K562 (cell line): ENCODE measurements at regions not wholly inside any gene's neighbourhood (a gene's known extent, or its start where the extent isn't known, plus 50 kb on each side); places are given as distances from the start of the nearest gene placed in this dataset.
A peak's percentile ranks its signal among the peaks of the same experiment; 100 is the strongest.

Experiments
- ATAC-seq: fragments of 200-7000 bp; cut with Tn5 transposase; 3 replicates; pipeline ENCODE4 v1.9.1; 2020; ENCODE audit warnings: moderate library complexity
- BruUV-seq: library from RNA; stranded (reverse); fragments of 400-500 nt; replicated peaks from 2 replicates; lab custom pipeline; 2021; lab: Mats Ljungman, UMichigan
- CTCF ChIA-PET: fragments of 300-600 bp; formaldehyde crosslinking; extraction: SDS; loops from one replicate; lab custom pipeline; 2021; ENCODE audit warnings: low intra/inter-chr PET ratio; lab: Yijun Ruan, JAX
- POLR2A ChIA-PET: fragments of 300-600, 350-650 bp; sonication (Branson Sonifier 250); formaldehyde crosslinking; extraction: SDS; loops from one replicate; lab custom pipeline; 2021; ENCODE audit warnings: antibody characterized with exemption, inconsistent platforms; lab: Yijun Ruan, JAX
- DNase-seq, 4 experiments: peaks; one replicate each; pipeline versions ENCODE4 v3.0.0 to v3.0.0-alpha.2; 2011 to 2018; ENCODE audit warnings: low spot score in 3 of 4, mixed read lengths in 3 of 4; ENCODE audit errors: extremely low read depth in 1 of 4
- FAIRE-seq: peaks from 2 replicates; lab custom pipeline; 2011; peaks lifted over from hg19 to GRCh38; lab: Jason Lieb, UNC
- H2AFZ ChIP-seq: 2 replicates; pipeline ENCODE4 v1.6.0; 2011; ENCODE audit warnings: low read depth, low read length, control low read depth, inconsistent platforms
- H3K27ac ChIP-seq: fragments of 200-600 bp; 3 replicates; pipeline ENCODE4 v1.8.0; 2011; ENCODE audit warnings: low read depth, mild to moderate bottlenecking, control low read depth, inconsistent platforms, low read length, moderate library complexity, mixed read lengths; ENCODE audit errors: extremely low read depth
- H3K27me3 ChIP-seq, 2 experiments: fragments of 300-600 bp in 1 of 2; 2 replicates in 1 of 2; 3 replicates in 1 of 2; pipeline versions ENCODE4 v1.6.0 to v1.8.0; 2011; ENCODE audit warnings: inconsistent platforms in 2 of 2, low read length in 2 of 2, mild to moderate bottlenecking in 1 of 2, mixed read lengths in 1 of 2, moderate library complexity in 1 of 2; ENCODE audit not compliant: control insufficient read depth in 2 of 2, insufficient read depth in 2 of 2
- H3K36me3 ChIP-seq: fragments of 300-600 bp; 3 replicates; pipeline ENCODE4 v1.8.0; 2011; ENCODE audit warnings: mild to moderate bottlenecking, low read length, inconsistent platforms; ENCODE audit not compliant: control insufficient read depth, insufficient read depth
- H3K4me1 ChIP-seq, 2 experiments: fragments of 200-600 bp in 1 of 2; replicated peaks in 1 of 2; 2 replicates in 1 of 2; 3 replicates in 1 of 2; pipeline versions ENCODE4 v1.5.1 to v1.8.0; 2011; ENCODE audit warnings: inconsistent platforms in 2 of 2, low read length in 2 of 2, mild to moderate bottlenecking in 1 of 2, mixed read lengths in 1 of 2, moderate library complexity in 1 of 2; ENCODE audit not compliant: control insufficient read depth in 2 of 2, insufficient read depth in 2 of 2
- H3K4me2 ChIP-seq: 2 replicates; pipeline ENCODE4 v1.6.1; 2011; ENCODE audit warnings: low read length, control low read depth, inconsistent platforms, mixed read lengths; ENCODE audit not compliant: insufficient read depth
- H3K4me3 ChIP-seq: fragments of 200-600 bp; sonication (generic), shearing (Covaris generic); 2 replicates; pipeline ENCODE4 v1.5.1; 2016; ENCODE audit warnings: control low read depth, inconsistent platforms
- H3K79me2 ChIP-seq: fragments of 200-600 bp; 3 replicates; pipeline ENCODE4 v1.8.0; 2011; ENCODE audit warnings: low read length, inconsistent platforms; ENCODE audit not compliant: control insufficient read depth, insufficient read depth
- H3K9ac ChIP-seq, 2 experiments: 2 replicates each; pipeline versions ENCODE4 v1.6.0 to v1.6.1; 2011; ENCODE audit warnings: low read depth in 2 of 2, low read length in 2 of 2, control low read depth in 1 of 2, inconsistent platforms in 1 of 2, mild to moderate bottlenecking in 1 of 2, mixed read lengths in 1 of 2; ENCODE audit not compliant: insufficient read depth in 1 of 2
- H3K9me1 ChIP-seq: one replicate; pipeline ENCODE4 v1.6.0; 2011; ENCODE audit warnings: inconsistent platforms, mild to moderate bottlenecking, low read length, moderate library complexity; ENCODE audit not compliant: control insufficient read depth, insufficient read depth
- H3K9me3 ChIP-seq: replicated peaks from 2 replicates; pipeline ENCODE4 v1.5.1; 2011; ENCODE audit warnings: low read depth, low read length, inconsistent platforms; ENCODE audit not compliant: control insufficient read depth, insufficient read depth
- H4K20me1 ChIP-seq: replicated peaks from 2 replicates; pipeline ENCODE4 v1.6.1; 2011; ENCODE audit warnings: low read length, inconsistent platforms, mixed read lengths; ENCODE audit not compliant: control insufficient read depth, insufficient read depth
- ATF2 ChIP-seq: sonication (generic); formaldehyde crosslinking; IDR thresholded peaks from 2 replicates; pipeline ENCODE4 v1.8.1; 2022; ENCODE audit warnings: missing genetic modification reagents
- CBX8 ChIP-seq: fragments of 200-600 bp; sonication (generic); IDR thresholded peaks from 2 replicates; pipeline ENCODE4 v1.6.1; 2012; ENCODE audit warnings: borderline replicate concordance, mixed run types, low read depth, mild to moderate bottlenecking, moderate library complexity, mixed read lengths, low read length, control low read depth, inconsistent platforms; ENCODE audit not compliant: poor library complexity, severe bottlenecking; ENCODE audit errors: extremely low read depth
- HDAC1 ChIP-seq, 2 experiments: fragments of 450-650 bp; IDR thresholded peaks; 2 replicates each; pipeline ENCODE4 v1.6.1; 2016 to 2017; ENCODE audit warnings: inconsistent platforms in 1 of 2, mild to moderate bottlenecking in 1 of 2, moderate library complexity in 1 of 2
- HDAC8 ChIP-seq: fragments of 450-650 bp; IDR thresholded peaks from 2 replicates; pipeline ENCODE4 v1.6.1; 2016; ENCODE audit warnings: mild to moderate bottlenecking, missing genetic modification characterization, moderate library complexity, missing compliant biosample characterization
- MIER1 ChIP-seq: fragments of 450-650 bp; IDR thresholded peaks from 2 replicates; pipeline ENCODE4 v1.6.1; 2016; ENCODE audit warnings: antibody characterized with exemption, mild to moderate bottlenecking, low read depth
- POLR2A ChIP-seq: fragments of 450-650 bp; conservative IDR thresholded peaks from 2 replicates; pipeline ENCODE4 v1.6.1; 2016
- PPARD ChIP-seq: fragments of 250-450 bp; sonication (Bioruptor Pico); IDR thresholded peaks from 2 replicates; pipeline ENCODE4 v1.8.0; 2022; ENCODE audit warnings: inconsistent platforms, mild to moderate bottlenecking, moderate library complexity
- RFX1 ChIP-seq: fragments of 450-650 bp; IDR thresholded peaks from 2 replicates; pipeline ENCODE4 v1.6.1; 2016; ENCODE audit warnings: mild to moderate bottlenecking, moderate library complexity
- TAF9B ChIP-seq: fragments of 450-650 bp; IDR thresholded peaks from 2 replicates; pipeline ENCODE4 v1.6.1; 2018; ENCODE audit warnings: mild to moderate bottlenecking; ENCODE audit not compliant: partially characterized antibody
- TEAD2 ChIP-seq: fragments of 450-650 bp; IDR thresholded peaks from 2 replicates; pipeline ENCODE4 v1.6.1; 2016; ENCODE audit warnings: missing genetic modification characterization, control low read depth, missing compliant biosample characterization
- ZC3H8 ChIP-seq: fragments of 450-650 bp; IDR thresholded peaks from 2 replicates; pipeline ENCODE4 v1.6.1; 2017
- ZFP1 ChIP-seq: fragments of 450-650 bp; formaldehyde crosslinking; IDR thresholded peaks from 2 replicates; pipeline ENCODE4 v1.4.0; 2020; ENCODE audit warnings: mild to moderate bottlenecking, mixed read lengths
- ZNF146 ChIP-seq: IDR thresholded peaks from one replicate; pipeline ENCODE4 v1.6.1; 2018; ENCODE audit warnings: missing compliant biosample characterization; ENCODE audit not compliant: unreplicated experiment
- ZNF316 ChIP-seq: fragments of 450-650 bp; IDR thresholded peaks from 2 replicates; pipeline ENCODE4 v1.6.1; 2016
- ZNF41 ChIP-seq: fragments of 250-450 bp; sonication (Bioruptor Pico); conservative IDR thresholded peaks from 2 replicates; pipeline ENCODE4 v1.4.0; 2020; ENCODE audit warnings: mild to moderate bottlenecking
- ZNF76 ChIP-seq: fragments of 250-450 bp; sonication (Bioruptor Pico); IDR thresholded peaks from 2 replicates; pipeline ENCODE4 v1.4.0; 2020; ENCODE audit warnings: mild to moderate bottlenecking, moderate library complexity, borderline replicate concordance
- WGBS: fragments of 100-300 bp; shearing (Covaris generic); methylation state at CpG from one replicate; pipeline ENCODE4 v1.1.6; 2016; ENCODE audit warnings: low coverage, mixed read lengths; ENCODE audit not compliant: insufficient coverage; ENCODE audit errors: missing lambda C conversion rate; 5-methylcytosine and 5-hydroxymethylcytosine counted together
- in situ Hi-C: fragments of 300-500 bp; cut with MboI; formaldehyde crosslinking; loops from 4 replicates; pipeline ENCODE4 v1.15.0; 2018; ENCODE audit warnings: inconsistent platforms, mixed read lengths
- intact Hi-C: fragments of 100-400 bp; cut with micrococcal nuclease; formaldehyde crosslinking; loops from 2 replicates; pipeline ENCODE4 v1.14.2; 2022
- TF ChIP-seq, protein P1 (sequence below): sonication (generic); formaldehyde crosslinking; IDR thresholded peaks from 2 replicates; pipeline ENCODE4 v1.8.0; 2022; ENCODE audit warnings: mild to moderate bottlenecking, missing genetic modification reagents

- Histone ChIP-seq H3K36me3 (no peaks in the 10 kb centered on the region), H2AFZ (no peak overlapping the region), H3K9me1 (no peaks in the 10 kb centered on the region), H3K4me2 (no peak overlapping the region), H3K27me3 (0 out of 5 replicates have a peak, but pooled peaks cover 0 to 2% of the 10 kb centered on the region in 2 experiments), H3K9ac (no peak overlapping the region), H4K20me1 (no peaks in the 10 kb centered on the region), H3K9me3 (no peaks in the 10 kb centered on the region), H3K4me1 (no peaks in the 10 kb centered on the region), H3K4me3 (no peak overlapping the region), H3K79me2 (no peaks in the 10 kb centered on the region), H3K27ac (no peak overlapping the region)
- TF ChIP-seq RFX1 (peak; percentile 78), CBX8 (no peak)
- no peak for DNase-seq
- ATAC-seq, result no peak
- 0% methylated on average over 2 of the region's 2 CpGs for WGBS
- no TSS peak for BruUV-seq
- intact Hi-C loops (no loop called here), in situ Hi-C loops (no loop called here)
- ChIA-PET CTCF (no interaction called here), POLR2A (no interaction called here)
- FAIRE-seq, result no peak
These were observed 224.6 kb upstream of the PLET1 start for GRCh38 chr11:112485280-112485679.

DNA sequence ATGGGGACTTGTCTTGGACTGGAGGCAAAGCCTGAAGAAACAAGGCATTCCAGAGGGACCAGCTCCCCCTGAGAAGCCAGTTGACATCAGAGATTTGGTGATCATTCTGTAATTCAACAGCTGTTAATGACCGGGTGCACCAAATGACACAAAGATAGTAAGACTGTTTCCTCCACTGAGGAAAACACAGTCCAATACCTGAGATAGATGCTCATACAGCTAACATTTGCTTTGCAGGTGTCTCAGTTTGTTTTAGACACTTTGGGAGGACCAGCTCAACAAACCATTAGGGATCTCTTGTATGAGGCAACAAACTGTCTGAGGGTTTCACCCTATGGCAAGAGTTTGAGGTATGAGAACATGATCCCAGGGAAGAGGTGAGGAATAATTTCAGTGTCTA is 237.2 kb upstream of the PLET1 start:
- 0% methylated on average over 1 of the region's 1 CpG for whole genome bisulfite sequencing

More for the DNA sequence above, 237.2 kb upstream of the PLET1 start:
- Histone ChIP-seq H3K9ac (no peak overlapping the region), H3K9me3 (no peaks in the 10 kb centered on the region), H3K9me1 (no peaks in the 10 kb centered on the region), H3K27ac (no peak overlapping the region), H3K4me2 (no peak overlapping the region)
- BruUV-seq, result no TSS peak
- intact Hi-C loops, result no loop called here
- DNase-seq (no peak), ATAC-seq (no peak)
- in situ Hi-C loops, result no loop called here
- TF ChIP-seq ZNF316 (no peak), ZNF41 (CRISPR knock-in tag) (no peak), ZNF146 (CRISPR knock-in tag) (no peak), ZNF76 (CRISPR knock-in tag) (no peak), POLR2A (no peak), HDAC8 (tag) (no peak), ATF2 (CRISPR knock-in tag) (no peak), CBX8 (no peak), HDAC1 (IDR thresholded peaks at IDR 0.05) (no peak), ZC3H8 (no peak), TAF9B (no peak), MIER1 (no peak), ZFP1 (CRISPR knock-in tag) (no peak), TEAD2 (no peak), PPARD (CRISPR knock-in tag) (no peak)
- TF ChIP-seq, protein P1, sequence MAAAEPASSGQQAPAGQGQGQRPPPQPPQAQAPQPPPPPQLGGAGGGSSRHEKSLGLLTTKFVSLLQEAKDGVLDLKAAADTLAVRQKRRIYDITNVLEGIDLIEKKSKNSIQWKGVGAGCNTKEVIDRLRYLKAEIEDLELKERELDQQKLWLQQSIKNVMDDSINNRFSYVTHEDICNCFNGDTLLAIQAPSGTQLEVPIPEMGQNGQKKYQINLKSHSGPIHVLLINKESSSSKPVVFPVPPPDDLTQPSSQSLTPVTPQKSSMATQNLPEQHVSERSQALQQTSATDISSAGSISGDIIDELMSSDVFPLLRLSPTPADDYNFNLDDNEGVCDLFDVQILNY (CRISPR knock-in tag), result no peak
- TF ChIP-seq, all 486 proteins: peak for 0
- no peak for FAIRE-seq
- ChIA-PET POLR2A (interaction anchor here (0.8 to 0.9 kb wide), 2 partner anchors 222 to 805 kb away, joined by 3 read pairs; no protein-coding TSS in a partner anchor), CTCF (no interaction called here)
- Histone ChIP-seq H3K79me2 (no peaks in the 10 kb centered on the region), H3K4me1 (no peaks in the 10 kb centered on the region), H4K20me1 (no peaks in the 10 kb centered on the region), H2AFZ (no peak overlapping the region), H3K4me3 (no peak overlapping the region), H3K27me3 (peaks cover 7 to 19% of the 10 kb centered on the region in 2 experiments; a peak in 3 of 5 replicates), H3K36me3 (no peaks in the 10 kb centered on the region)
